ENCODE measurements at regions not wholly inside any gene's neighbourhood (a gene's known extent, or its start where the extent isn't known, plus 50 kb on each side); places are given as distances from the start of the nearest gene placed in this dataset.

GRCh38 chr2:84077496-84077895 lies 381.6 kb downstream of the SUCLG1 start:
- no peak for TF ChIP-seq ZNF433 (tag by site-specific recombination; IDR thresholded peaks at IDR 0.05; ENCODE audit: low read depth)
- TF ChIP-seq, protein P1, sequence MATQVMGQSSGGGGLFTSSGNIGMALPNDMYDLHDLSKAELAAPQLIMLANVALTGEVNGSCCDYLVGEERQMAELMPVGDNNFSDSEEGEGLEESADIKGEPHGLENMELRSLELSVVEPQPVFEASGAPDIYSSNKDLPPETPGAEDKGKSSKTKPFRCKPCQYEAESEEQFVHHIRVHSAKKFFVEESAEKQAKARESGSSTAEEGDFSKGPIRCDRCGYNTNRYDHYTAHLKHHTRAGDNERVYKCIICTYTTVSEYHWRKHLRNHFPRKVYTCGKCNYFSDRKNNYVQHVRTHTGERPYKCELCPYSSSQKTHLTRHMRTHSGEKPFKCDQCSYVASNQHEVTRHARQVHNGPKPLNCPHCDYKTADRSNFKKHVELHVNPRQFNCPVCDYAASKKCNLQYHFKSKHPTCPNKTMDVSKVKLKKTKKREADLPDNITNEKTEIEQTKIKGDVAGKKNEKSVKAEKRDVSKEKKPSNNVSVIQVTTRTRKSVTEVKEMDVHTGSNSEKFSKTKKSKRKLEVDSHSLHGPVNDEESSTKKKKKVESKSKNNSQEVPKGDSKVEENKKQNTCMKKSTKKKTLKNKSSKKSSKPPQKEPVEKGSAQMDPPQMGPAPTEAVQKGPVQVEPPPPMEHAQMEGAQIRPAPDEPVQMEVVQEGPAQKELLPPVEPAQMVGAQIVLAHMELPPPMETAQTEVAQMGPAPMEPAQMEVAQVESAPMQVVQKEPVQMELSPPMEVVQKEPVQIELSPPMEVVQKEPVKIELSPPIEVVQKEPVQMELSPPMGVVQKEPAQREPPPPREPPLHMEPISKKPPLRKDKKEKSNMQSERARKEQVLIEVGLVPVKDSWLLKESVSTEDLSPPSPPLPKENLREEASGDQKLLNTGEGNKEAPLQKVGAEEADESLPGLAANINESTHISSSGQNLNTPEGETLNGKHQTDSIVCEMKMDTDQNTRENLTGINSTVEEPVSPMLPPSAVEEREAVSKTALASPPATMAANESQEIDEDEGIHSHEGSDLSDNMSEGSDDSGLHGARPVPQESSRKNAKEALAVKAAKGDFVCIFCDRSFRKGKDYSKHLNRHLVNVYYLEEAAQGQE (tag by site-specific recombination; IDR thresholded peaks at IDR 0.05) = no peak
- TF ChIP-seq YY1 (tag by site-specific recombination; IDR thresholded peaks at IDR 0.05) = no peak
- no peak for TF ChIP-seq TSHZ1 (tag by site-specific recombination; IDR thresholded peaks at IDR 0.05; ENCODE audit: borderline replicate concordance)

Data from HEK293 (cell line).